TTC549 (cell line): ENCODE measurements at regions not wholly inside any gene's neighbourhood (a gene's known extent, or its start where the extent isn't known, plus 50 kb on each side); places are given as distances from the start of the nearest gene placed in this dataset.

Source experiments
- FAIRE-seq: peaks from 2 replicates; lab custom pipeline; 2012; peaks lifted over from hg19 to GRCh38; lab: Jason Lieb, UNC

DNA sequence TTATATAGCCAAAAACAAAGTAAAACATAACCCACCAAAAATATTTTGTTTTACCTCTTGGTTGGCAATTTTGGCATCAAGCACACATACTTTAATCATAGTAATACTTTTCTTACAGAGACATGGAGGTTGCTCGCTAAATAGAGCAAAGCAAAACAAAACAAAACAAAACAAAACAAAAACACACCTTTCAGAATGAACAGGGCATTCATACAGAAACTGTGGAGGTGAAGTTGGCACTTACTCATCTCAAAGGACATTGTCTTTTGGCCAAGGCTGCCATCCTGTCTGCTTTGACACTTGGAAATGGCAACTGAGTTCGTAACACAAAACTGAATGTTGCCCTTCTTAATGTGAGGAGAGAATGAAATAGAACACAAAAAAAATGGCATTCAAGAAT lies 773.1 kb downstream of the USP25 start:
- no peak for FAIRE-seq

DNA sequence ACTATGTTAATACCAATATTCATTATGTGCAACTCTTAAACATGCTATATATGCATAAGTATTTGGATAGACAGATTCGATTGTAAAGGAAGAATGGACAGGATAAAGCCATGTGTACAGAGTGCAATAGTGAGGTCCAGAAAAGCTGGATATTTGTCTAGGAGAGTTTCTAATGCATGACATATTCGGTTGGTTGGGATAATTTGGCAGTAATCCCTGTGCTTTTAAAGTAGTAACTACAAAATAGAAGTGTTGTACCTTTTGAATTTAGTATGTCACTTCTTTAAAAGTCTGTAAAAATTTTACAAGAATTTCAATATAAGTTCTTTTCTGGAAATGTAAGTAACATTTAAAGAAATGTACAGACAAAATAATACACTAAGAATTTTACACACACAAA lies 774.5 kb downstream of the USP25 start:
- FAIRE-seq, result no peak

DNA sequence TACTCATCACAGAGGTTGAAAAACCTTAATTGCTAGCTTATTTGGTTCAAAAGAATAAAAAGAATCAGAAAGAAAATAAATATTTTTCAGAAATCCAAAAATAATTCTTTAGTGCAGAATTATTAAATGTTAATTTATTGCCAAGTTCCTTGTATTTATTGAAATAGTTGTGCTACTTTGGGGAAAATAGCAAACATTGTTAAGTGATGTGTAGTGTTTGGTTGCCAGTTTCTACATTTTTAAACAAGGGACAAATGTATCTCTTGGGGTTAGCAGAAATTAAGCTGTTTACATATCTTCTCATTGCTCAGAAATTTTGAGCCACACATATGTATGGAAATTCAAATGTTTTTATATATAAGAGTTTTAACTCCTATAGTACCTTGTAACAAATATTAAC lies 775.0 kb downstream of the USP25 start:
- no peak for FAIRE-seq

DNA sequence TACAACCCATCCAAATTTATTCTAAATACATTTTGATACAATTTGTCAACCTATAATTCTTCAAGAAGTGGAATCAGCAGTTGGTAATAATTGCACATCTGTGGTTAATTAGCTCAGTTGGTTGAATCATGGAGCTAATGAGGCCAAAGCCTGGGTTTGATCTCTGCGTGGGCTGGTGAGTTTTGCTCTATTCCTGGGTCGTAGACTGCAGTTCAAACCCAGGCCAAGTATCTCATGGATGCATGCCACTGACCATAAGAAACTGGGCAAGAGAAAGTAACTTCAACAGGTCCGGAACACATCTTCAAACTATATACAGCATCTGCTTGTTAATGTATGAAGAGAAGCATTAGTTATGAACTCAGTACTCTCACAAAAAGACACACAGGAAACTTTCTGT lies 779.7 kb downstream of the USP25 start:
- no peak for FAIRE-seq

DNA sequence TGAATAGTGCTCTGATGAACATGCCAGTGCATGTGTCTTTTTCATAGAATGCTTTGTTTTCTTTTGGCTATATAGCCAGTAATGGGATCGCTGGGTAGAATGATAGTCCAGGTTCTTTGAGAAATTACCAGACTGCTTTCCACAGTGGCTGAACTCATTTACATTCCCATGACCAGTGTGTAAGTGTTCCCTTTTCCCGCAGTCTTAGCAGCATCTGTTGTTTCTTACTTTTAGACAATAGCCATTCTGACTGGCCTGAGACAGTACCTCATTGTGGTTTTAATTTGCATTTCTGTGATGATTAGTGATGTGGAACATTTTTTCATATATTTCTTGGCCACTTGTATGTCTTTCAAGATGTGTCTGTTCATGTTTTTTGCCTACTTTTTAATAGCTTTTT lies 784.5 kb downstream of the USP25 start:
- FAIRE-seq, result no peak

DNA sequence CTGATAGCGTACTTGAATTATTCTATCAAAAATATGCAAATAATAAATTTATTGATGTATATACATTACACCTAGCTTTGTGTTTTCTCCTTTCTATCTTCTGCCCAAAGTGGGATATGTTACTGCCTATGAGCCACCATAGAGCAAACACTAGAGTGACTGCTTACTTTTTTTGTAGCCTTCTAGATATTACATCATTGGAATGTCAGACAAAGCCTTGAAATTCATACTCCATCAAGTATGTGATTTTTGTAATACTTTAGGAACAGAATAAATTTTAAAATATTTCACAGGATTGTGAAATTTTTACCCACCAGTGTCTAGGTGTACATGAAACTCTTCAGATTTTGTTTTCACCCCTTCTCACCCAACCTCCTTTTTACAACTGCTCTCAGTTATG lies 787.6 kb downstream of the USP25 start:
- FAIRE-seq, result no peak

DNA sequence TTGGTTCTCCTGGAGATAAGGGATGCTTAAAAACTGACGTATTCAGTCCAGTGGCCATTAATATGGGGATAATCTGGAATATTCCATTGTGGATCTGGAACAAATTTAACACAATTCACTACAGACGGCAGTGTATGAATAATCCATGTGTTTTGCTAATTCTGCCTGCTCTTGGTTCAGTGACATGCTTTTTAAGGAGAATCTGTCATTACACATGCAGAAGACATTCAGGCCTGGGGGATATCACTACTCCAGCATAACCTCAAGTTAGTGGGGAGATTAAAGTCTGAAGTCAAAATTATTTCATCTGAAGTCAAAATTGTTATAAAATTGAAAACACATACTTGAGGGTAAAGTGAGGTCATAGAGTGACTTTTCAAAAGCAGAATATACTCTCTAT lies 789.3 kb downstream of the USP25 start:
- no peak for FAIRE-seq

DNA sequence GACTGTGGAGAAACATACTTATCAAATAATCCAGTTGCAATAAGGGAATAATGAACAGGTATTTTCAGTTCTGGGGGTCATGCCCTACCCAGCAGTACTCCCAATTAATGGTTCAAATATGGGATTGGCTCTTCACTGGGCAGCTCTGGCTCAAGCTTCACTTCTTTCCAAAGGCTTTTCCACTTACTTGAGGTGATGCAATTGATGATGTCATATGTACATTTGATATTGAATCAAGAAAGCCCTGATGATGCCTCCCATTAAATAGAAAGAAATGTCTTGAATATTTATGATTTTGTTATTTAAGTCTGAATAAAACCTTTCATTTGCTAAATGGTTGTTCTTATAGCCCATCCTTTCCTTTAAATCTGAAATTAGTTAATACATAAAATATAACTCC lies 789.9 kb downstream of the USP25 start:
- no peak for FAIRE-seq

DNA sequence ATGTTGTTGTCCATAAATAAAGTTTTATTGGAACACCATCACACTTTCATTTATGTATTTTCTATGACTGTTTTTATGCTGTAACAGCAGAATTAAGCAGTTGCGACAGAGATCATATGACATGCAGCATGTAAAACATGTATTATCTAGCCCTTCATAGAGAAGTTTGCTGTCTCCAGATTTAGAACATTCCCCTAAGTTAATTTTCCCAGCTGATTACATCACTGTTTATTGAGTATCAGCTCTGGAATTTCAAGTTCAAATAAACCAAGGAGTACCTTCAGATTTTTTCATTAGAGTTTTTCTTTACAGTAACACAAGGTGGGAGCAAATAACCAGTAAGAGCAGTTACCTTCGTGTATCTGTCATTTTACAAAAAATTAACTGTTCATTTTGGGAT lies 792.8 kb downstream of the USP25 start:
- FAIRE-seq, result no peak

DNA sequence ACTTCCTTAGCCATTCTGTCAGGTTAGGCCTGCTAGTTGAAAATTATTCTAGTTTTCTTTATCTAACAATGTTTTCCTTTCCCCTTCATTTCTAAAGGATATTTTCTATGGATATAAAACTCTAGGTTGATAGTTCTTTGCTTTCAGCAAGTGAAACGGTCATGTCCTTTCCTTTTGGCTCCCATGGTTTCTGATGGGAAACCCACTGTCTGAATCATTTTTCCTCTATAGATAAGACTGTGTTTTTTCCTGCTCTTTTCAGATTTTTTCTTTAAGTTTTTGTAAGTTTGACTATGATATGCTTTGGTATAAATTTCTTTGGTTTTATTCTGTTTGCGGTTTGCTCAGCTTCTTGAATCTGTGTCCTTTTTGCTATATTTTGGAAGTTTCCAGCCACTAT lies 800.9 kb downstream of the USP25 start:
- FAIRE-seq, result no peak

DNA sequence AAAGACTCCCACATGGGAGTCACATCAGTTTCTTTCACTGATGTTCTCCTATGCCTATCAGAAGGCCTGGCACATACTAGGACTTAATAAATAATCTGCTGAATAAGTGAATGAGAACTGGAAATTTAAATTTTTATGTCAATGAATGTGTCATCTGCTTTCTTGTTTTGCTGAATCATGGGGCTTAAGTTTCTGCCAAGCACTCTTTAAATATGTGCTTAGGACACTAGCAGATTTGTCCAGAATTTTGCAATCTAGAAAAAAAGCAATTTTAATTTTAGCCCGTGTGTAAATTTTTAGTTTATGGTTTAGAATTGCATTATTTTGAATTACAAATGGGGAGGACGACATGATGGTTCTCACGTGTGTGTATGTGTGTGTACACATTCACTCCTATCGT lies 803.1 kb downstream of the USP25 start:
- FAIRE-seq, result no peak

DNA sequence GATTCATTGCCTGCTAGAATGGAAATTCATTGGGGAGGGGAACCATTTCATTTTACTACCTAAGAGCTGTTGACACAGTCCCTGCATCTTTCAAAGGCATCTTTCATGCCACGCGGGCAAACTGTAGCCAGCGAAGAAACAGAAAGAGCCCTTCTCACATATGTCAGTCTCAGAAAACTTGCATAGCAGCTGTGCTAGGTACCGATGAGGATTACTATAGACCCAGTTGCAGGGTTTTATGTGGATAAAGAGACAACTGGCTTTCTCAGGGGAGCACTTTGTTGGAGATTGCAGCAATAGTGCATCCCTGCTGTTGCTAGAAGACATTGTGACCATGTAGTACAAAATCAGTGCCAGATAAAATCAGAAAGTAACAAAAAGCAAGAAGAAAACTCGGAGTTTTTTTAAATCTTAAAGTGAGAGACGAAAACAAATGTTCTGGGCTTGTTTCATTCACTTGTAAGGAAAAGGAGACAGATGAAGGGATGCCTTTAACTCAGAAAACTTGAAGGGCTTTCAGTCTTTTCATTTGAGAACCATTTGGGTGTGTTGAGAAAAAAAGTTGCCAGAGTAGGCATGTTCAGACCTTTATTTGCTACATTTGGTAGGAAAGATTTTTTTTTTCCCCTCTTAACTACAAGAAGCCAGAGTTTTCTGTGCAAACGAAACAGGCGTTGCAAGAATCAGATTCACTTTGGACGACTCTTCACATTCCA lies 804.1 kb downstream of the USP25 start:
- FAIRE-seq, result no peak

DNA sequence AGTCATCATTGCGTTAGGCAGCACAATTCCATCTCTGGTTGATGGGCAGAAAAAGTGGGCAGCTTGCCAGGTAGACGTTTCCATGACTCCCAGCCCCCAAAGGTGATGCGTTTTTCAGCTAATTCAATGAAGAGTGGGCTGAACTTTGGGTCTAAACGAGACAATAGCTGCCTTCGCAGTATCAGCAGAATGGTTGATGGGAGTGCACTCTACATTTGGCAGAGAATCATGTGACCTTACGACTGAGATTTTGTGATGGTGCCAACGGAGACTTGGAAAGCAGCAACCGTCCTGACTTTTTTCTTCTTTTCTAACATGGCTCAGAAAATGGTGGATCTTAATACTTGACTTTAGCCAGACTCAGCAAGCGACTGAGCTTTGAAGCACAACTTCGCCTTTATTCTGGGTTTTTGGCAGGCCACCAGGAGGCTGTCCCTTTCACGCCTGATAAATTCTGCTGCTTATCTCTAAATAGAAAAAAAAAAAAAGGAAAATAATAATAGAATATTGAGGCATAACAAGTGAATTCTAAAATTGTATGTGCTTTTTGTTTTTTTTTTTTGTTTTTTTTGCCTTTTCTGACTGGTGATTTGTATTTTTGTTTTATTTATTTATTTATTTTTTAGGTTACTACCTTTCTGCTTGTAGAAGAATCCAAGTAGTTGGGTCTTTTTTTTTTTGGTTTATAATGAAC lies 804.8 kb downstream of the USP25 start:
- FAIRE-seq, result peak; percentile 82

DNA sequence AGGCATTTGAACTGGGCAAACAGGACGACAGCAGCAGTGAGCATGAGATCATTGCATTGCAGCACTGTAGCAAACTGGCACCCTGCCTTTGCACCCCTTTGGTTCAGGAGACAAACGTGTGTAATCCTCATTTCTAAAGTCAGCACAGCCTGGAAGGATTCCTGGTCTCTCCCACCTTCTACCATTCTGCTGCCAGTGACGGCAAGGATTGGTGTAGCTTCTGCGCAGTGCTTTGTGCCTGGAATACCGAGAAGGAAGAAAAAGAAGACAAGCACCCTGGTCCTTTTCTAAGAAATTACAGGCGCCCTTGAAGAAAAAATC lies 805.3 kb downstream of the USP25 start:
- no peak for FAIRE-seq

DNA sequence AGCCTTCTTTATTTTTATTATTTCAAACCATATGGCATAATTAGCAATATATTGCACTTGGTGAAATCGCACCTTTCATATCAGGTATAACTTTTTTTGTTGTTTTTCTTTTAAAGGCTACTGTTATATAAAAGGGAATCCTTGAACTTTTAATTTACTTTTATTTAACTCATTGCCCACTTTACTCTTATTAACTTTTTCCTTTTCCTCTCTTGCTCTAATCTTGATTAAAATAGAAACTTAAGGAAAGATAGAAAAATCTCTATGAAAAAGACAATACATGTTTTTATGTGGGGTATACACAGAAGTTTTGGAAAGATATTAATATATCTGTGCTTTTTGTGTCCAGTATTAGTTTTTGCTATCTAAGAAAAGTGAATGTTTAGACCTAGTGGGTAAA lies 805.8 kb downstream of the USP25 start:
- FAIRE-seq, result no peak

DNA sequence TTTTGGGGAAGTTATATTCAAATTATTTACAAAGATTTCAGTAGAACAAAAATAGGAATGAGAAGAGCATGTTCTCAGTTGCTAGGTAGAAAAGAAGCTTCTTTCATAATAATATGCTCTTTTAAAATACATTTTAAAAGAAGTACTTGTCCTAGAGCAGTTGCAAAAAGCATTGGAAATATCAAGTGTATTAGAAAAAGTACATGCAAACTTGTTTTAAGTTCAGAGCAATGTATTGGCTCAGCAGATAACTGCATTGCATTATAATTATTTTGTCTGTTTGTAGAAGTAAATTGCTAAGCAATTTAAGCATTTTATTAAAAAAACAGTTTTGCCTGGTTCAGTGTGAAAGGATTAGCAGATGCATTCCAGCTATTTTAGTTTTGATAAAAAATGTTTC lies 806.4 kb downstream of the USP25 start:
- peak; percentile 7 for FAIRE-seq

DNA sequence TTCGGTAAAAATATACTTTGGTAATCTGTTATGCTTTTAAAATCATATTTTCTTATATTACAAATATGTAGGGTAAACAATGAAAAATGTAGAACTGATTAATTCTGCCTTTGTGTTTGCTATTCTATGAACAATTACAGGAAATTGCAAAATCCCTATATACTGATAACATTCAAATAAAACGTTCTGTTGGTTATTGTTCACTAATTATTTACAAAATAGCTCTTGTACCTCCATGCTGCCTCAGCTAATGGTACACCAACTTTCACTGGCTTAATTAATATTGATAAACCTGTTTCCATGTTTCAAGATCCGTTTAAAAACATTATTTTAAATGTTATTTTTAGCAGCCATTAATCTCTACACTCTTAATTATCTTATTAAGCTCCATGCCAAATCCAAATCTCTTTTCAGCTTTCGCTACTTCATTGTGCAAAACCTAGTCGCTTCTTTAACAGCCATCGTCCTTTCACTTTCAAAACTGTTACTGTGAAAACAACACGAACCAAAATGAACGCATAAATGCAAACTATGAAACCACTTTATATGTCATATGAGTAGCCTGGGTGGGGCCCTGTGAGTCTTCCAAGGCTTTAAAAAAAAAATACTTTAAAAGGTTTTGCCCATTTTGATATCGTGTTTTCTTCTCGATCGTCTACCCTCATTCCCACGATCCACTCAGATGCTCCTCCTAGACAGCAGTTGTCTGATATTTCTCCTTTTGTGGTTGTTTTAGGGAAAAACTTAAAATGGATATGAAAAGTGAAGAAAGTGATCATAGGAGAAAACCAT lies 807.1 kb downstream of the USP25 start:
- peak; percentile 53 for FAIRE-seq

DNA sequence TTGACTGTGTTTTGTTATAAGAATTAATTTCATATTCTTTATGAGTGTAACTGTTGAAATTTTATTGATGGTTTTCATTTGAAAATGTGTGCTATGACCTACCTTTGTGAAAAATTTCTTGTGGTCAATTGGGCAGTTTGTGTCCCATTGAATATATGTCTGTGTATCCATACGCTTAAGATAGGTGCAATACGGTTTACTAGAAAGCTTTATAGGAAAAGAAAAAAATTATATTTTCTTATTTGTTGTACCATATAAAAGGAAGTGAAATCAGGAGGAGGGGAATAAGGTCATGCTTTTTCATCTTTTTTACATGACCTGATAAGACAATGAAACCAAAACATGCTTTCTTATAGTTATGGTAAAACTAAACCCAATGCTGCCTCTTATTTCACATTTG lies 807.7 kb downstream of the USP25 start:
- no peak for FAIRE-seq

DNA sequence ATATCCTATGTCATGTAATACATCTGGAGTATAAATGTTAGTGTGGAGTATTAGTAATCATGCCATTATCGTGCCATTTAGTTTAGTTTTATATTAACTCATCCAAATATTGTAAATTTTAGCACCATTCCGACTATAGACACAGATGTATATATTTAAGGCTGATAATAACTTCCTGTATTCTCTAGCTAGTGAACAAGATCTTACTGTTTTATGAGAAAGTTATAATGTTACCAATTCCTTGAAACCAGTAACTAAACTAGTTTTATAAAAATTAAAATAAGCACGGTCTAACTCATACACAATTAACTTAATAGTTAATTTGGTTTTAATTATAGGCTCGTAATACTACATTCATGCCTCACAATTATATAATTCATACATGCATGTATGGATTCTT lies 808.6 kb downstream of the USP25 start:
- peak; percentile 69 for FAIRE-seq

DNA sequence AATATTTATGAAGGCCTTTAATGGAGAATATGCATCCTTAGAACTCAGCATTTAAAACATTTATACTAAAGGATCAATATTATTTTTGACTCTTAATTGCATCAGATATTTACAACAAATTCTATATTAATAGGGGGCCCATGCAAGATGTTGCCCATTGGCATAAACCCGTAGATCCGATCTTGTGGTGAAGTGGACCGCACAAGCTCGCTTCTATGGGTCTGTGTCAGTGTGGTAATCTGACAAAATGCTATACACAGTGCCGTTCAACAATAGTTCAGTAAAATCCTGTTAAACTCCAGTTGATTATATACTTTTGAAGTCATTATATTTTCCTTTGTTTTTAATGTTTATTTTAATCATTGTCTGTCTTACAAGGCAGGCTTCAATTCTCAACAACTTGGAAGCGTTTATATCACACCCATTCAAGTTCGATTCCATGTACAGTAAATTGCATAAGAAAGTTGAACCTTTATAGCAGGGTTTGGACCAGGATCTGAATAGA lies 809.2 kb downstream of the USP25 start:
- FAIRE-seq, result no peak

DNA sequence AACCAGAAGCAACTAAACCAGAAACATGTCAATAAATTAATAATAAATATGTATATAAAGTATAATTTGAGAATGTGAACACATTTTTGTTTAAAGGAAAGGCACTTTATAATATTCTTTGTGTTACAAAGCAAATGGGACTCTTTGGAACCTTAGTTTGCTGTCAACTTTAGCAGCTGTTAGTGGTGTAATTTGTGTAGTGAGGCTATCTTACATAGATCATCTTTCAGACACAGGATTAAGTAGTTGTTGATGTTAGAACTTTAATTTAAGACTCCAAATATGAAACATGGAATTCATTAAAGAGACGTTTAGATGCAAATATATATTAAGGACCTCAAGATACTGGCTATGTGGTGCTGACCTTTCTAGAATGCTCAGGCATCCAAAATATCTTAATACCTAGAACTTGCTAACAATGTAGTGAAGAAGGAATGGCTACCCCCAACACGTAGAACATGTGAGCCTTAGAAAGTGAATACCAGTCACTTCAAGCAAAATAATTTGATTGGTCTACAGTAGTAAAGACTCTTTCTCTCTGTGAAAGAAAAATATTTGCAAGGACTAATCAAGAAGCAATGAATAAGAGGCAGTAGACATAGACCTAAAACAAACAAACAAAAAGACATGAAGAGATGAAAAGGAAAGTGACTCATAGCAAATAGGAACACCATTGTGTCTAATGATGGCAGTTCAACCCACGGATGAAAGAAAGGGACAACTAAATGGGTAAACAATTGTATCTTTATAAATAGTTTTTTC lies 811.4 kb downstream of the USP25 start:
- no peak for FAIRE-seq

DNA sequence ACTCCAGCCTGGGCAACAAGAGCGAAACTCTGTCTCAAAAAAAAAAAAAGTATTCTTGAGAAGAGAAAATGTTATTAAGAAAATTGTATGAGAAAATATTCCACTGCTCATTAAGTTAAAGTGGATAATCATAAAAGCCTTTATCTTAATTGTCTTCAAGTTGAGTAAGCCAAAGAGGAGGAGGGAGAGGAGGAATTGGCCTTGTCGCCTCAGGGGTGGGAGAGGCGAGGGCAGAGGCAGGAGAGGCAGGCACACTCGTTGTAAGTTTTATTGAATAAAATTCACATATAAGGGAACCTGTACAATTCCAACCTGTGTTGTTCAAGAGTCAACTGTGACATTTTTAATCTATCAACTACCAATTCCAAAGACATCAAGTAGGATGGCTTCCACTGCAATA lies 820.3 kb downstream of the USP25 start:
- FAIRE-seq, result no peak
